DND-41 (cell line): ENCODE measurements at regions not wholly inside any gene's neighbourhood (a gene's known extent, or its start where the extent isn't known, plus 50 kb on each side); places are given as distances from the start of the nearest gene placed in this dataset.

Experiments
- ATAC-seq: fragments of 200-7000 bp; cut with Tn5 transposase; 3 replicates; pipeline ENCODE4 v1.9.1; 2021; ENCODE audit warnings: low read depth; ENCODE audit not compliant: insufficient read depth
- DNase-seq: peaks from one replicate; pipeline ENCODE4 v3.0.0-alpha.2; 2020
- H2AFZ ChIP-seq: 2 replicates; pipeline ENCODE4 v1.6.0; 2012; ENCODE audit warnings: low read depth, low read length
- H3K27ac ChIP-seq: 2 replicates; pipeline ENCODE4 v1.5.1; 2012; ENCODE audit warnings: low read length, inconsistent platforms
- H3K27me3 ChIP-seq: fragments of 200-600 bp; sonication (generic); 2 replicates; pipeline ENCODE4 v1.6.0; 2012; ENCODE audit warnings: low read length, mild to moderate bottlenecking, inconsistent platforms; ENCODE audit not compliant: insufficient read depth, poor library complexity
- H3K36me3 ChIP-seq: 2 replicates; pipeline ENCODE4 v1.5.1; 2012; ENCODE audit warnings: low read length, inconsistent platforms; ENCODE audit not compliant: insufficient read depth
- H3K4me1 ChIP-seq: 2 replicates; pipeline ENCODE4 v1.5.1; 2012; ENCODE audit warnings: mild to moderate bottlenecking, low read length; ENCODE audit not compliant: insufficient read depth
- H3K4me2 ChIP-seq: 2 replicates; pipeline ENCODE4 v1.6.0; 2012; ENCODE audit warnings: mild to moderate bottlenecking, moderate library complexity, low read length, inconsistent platforms; ENCODE audit not compliant: insufficient read depth
- H3K4me3 ChIP-seq, 2 experiments: fragments of 200-600 bp in 1 of 2; shearing (Covaris generic) in 1 of 2; 2 replicates each; pipeline ENCODE4 v1.5.1; 2012 to 2016; ENCODE audit warnings: inconsistent platforms in 2 of 2, low read length in 2 of 2, mild to moderate bottlenecking in 2 of 2, low read depth in 1 of 2, moderate library complexity in 1 of 2
- H3K79me2 ChIP-seq: 2 replicates; pipeline ENCODE4 v1.6.0; 2012; ENCODE audit warnings: low read length, inconsistent platforms; ENCODE audit not compliant: insufficient read depth
- H3K9ac ChIP-seq: 2 replicates; pipeline ENCODE4 v1.6.0; 2012; ENCODE audit warnings: low read depth, mild to moderate bottlenecking, inconsistent platforms, low read length, moderate library complexity
- H3K9me3 ChIP-seq: 2 replicates; pipeline ENCODE4 v1.5.1; 2012; ENCODE audit warnings: low read length, moderate library complexity, mild to moderate bottlenecking, inconsistent platforms; ENCODE audit not compliant: insufficient read depth, severe bottlenecking
- H4K20me1 ChIP-seq: 2 replicates; pipeline ENCODE4 v1.6.0; 2012; ENCODE audit warnings: low read length; ENCODE audit not compliant: insufficient read depth
- CTCF ChIP-seq: IDR thresholded peaks from 2 replicates; pipeline ENCODE4 v1.5.1; 2012; ENCODE audit warnings: borderline replicate concordance, low read length, moderate library complexity, mild to moderate bottlenecking; ENCODE audit not compliant: poor library complexity, severe bottlenecking; ENCODE audit errors: extremely low read depth
- EZH2 ChIP-seq: IDR thresholded peaks from 3 replicates; pipeline ENCODE4 v1.6.1; 2012; ENCODE audit warnings: borderline replicate concordance, low read depth, mild to moderate bottlenecking, moderate library complexity, low read length, inconsistent platforms; ENCODE audit not compliant: severe bottlenecking

GRCh38 chr4:8939840-8940742 lies 68.5 kb upstream of the HMX1 start:
- no peak overlapping the region for H3K9ac ChIP-seq
- ATAC-seq = no peak

GRCh38 chr4:8939160-8939839 lies 67.7 kb upstream of the HMX1 start:
- no peak overlapping the region for H3K4me2 ChIP-seq
- no peak overlapping the region for H3K9ac ChIP-seq
- ATAC-seq = no peak
- DNase-seq = no peak
- no peaks in the 10 kb centered on the region for H3K4me1 ChIP-seq
- H2AFZ ChIP-seq = no peak overlapping the region
- no peaks in the 10 kb centered on the region for H3K27me3 ChIP-seq
- TF ChIP-seq CTCF = no peak
- no peak for TF ChIP-seq EZH2
- no peak overlapping the region for H3K27ac ChIP-seq
- H3K4me3 ChIP-seq = no peak overlapping the region
- H3K36me3 ChIP-seq = no peaks in the 10 kb centered on the region
- H4K20me1 ChIP-seq = no peaks in the 10 kb centered on the region
- no peaks in the 10 kb centered on the region for H3K9me3 ChIP-seq
- no peaks in the 10 kb centered on the region for H3K79me2 ChIP-seq

More at GRCh38 chr4:8939840-8940742, 68.5 kb upstream of the HMX1 start:
- Histone ChIP-seq H3K36me3 (no peaks in the 10 kb centered on the region), H4K20me1 (no peaks in the 10 kb centered on the region), H2AFZ (no peak overlapping the region), H3K27me3 (no peaks in the 10 kb centered on the region), H3K79me2 (no peaks in the 10 kb centered on the region), H3K4me1 (no peaks in the 10 kb centered on the region), H3K27ac (no peak overlapping the region), H3K4me3 (no peak overlapping the region), H3K9me3 (no peaks in the 10 kb centered on the region), H3K4me2 (no peak overlapping the region)
- no peak for TF ChIP-seq EZH2
- no peak for TF ChIP-seq CTCF
- DNase-seq = no peak

GRCh38 chr4:8938623-8939022 lies 67.0 kb upstream of the HMX1 start:
- no peak overlapping the region for H2AFZ ChIP-seq
- H4K20me1 ChIP-seq = no peaks in the 10 kb centered on the region
- H3K4me3 ChIP-seq = no peak overlapping the region
- ATAC-seq (no peak), DNase-seq (no peak)
- H3K27me3 ChIP-seq = no peaks in the 10 kb centered on the region
- no peak for TF ChIP-seq CTCF
- no peak for TF ChIP-seq EZH2
- H3K27ac ChIP-seq = no peak overlapping the region
- no peaks in the 10 kb centered on the region for H3K79me2 ChIP-seq
- no peak overlapping the region for H3K4me2 ChIP-seq
- H3K9me3 ChIP-seq = no peaks in the 10 kb centered on the region
- H3K36me3 ChIP-seq = no peaks in the 10 kb centered on the region
- H3K9ac ChIP-seq = no peak overlapping the region
- H3K4me1 ChIP-seq = no peaks in the 10 kb centered on the region
